ENCODE measurements at regions not wholly inside any gene's neighbourhood (a gene's known extent, or its start where the extent isn't known, plus 50 kb on each side); places are given as distances from the start of the nearest gene placed in this dataset.

DNA sequence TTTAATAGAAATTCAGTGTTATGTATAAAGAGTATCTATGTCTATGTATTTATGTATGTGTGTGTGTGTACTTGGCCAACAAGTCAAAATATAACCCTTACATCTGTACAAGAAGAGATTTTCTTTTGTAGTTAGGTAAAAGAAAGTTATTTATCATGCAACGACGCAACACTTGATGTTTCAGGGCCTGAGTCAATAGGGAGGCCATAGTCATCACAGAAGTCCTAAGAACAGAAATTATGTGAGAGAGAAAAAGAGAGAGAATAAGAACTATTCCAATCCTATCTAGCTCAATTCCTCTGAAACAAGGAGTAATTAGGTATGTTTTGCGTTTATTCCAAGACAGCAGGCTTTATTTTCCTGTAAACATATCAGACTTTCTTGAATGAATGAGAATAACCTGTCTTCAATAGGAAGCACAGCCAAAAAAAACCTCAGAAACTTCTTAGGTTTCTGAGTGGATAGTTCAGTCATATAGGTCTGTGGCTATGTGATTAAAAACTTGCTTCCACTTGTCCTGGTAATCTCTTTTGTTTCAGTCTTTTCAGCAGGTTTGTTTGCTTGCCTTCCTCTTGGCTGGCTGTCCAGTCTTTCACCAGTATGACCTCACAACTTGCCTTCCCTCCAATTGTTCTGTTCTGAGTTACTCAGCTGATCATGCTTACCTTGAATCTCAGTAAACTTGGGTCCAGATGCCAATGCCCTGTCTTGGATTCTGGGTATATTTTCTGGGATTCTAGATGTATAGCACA is 382.4 kb upstream of the GBE1 start:
- H3K36me3 ChIP-seq, result no peaks in the 10 kb centered on the region
- no peaks in the 10 kb centered on the region for H3K9me3 ChIP-seq
- no peaks in the 10 kb centered on the region for H3K4me1 ChIP-seq (ENCODE audit: control insufficient read depth in 1 of 2, low read depth in 2 of 2)
- H3K4me3 ChIP-seq, result no peak overlapping the region
- ATAC-seq (ENCODE audit: insufficient number of reproducible peaks, low FRiP score, low read depth) (no peak), DNase-seq (ENCODE audit: low spot score) (no peak)
- TF ChIP-seq, protein P1, sequence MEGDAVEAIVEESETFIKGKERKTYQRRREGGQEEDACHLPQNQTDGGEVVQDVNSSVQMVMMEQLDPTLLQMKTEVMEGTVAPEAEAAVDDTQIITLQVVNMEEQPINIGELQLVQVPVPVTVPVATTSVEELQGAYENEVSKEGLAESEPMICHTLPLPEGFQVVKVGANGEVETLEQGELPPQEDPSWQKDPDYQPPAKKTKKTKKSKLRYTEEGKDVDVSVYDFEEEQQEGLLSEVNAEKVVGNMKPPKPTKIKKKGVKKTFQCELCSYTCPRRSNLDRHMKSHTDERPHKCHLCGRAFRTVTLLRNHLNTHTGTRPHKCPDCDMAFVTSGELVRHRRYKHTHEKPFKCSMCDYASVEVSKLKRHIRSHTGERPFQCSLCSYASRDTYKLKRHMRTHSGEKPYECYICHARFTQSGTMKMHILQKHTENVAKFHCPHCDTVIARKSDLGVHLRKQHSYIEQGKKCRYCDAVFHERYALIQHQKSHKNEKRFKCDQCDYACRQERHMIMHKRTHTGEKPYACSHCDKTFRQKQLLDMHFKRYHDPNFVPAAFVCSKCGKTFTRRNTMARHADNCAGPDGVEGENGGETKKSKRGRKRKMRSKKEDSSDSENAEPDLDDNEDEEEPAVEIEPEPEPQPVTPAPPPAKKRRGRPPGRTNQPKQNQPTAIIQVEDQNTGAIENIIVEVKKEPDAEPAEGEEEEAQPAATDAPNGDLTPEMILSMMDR (IDR thresholded peaks at IDR 0.05), result no peak
- H3K27ac ChIP-seq, result no peak overlapping the region
- H3K27me3 ChIP-seq (replicated peaks; ENCODE audit: insufficient read depth), result no peaks in the 10 kb centered on the region

DNA sequence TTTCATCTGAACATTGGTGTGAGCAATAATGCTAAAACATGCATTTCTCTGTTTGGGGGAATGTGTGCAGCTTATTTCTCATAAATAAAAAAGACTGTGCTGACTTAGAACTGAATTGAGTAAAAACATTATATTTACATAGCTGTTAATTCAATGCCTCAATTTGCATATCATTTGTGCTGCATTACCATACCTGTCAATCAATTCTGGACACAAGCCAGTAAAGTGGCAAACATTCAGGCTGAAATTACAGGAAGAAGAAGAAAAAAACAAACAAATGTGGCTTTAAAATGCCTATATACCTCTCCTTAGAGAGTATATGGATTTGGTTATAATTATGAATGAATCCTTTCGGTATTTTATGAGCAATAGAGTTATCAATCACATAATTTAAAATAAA is 380.1 kb upstream of the GBE1 start:
- TF ChIP-seq, protein P1 (IDR thresholded peaks at IDR 0.05), result no peak
- Histone ChIP-seq H3K36me3 (no peaks in the 10 kb centered on the region), H3K27me3 (replicated peaks; ENCODE audit: insufficient read depth) (no peaks in the 10 kb centered on the region), H3K4me3 (no peak overlapping the region), H3K9me3 (no peaks in the 10 kb centered on the region), H3K4me1 (ENCODE audit: control insufficient read depth in 1 of 2, low read depth in 2 of 2) (no peaks in the 10 kb centered on the region), H3K27ac (no peak overlapping the region)
- DNase-seq (ENCODE audit: low spot score) (no peak), ATAC-seq (ENCODE audit: insufficient number of reproducible peaks, low FRiP score, low read depth) (no peak)

DNA sequence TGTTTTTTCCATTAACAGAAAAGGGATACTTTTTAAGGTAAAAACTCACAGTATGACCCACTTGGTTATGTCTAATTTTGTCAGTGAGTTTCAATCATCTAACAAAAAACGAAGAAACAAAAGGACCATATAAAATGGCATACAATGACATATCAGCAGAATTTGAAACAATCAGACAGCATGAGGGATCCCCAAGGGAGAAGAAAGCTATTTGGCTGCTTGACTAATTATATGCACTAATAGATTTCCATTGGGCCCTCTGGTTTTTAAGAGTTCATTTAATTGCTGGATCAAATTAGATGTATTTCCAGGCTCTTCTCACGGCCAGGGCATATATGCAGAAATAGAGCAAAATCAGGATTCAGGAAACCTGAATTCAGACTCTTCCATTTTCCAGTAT is 376.4 kb upstream of the GBE1 start:
- no peak for DNase-seq (ENCODE audit: low spot score)
- TF ChIP-seq, protein P1 (IDR thresholded peaks at IDR 0.05), result no peak
- H3K36me3 ChIP-seq, result no peaks in the 10 kb centered on the region

DNA sequence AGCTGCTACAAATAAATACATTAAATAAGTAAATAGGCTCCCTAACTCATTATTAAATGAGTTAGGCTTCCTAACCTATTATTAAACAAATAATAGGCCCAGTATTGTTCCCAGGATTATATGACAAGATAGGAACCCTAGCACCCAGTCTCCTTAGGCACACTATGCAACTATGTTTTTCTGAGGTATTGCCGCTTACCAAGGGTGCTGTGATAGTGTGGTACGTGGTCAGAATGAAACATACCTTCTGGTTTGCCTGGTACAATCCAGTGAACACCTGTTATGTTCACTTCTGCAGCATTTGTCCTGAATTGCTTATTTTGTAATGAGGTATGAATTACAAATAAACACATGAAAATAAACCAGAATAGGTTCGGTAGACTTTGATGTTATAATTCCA is 375.6 kb upstream of the GBE1 start:
- Histone ChIP-seq H3K36me3 (no peaks in the 10 kb centered on the region), H3K4me3 (no peak overlapping the region), H3K9me3 (no peaks in the 10 kb centered on the region), H3K4me1 (ENCODE audit: control insufficient read depth in 1 of 2, low read depth in 2 of 2) (no peaks in the 10 kb centered on the region), H3K27me3 (replicated peaks; ENCODE audit: insufficient read depth) (no peaks in the 10 kb centered on the region), H3K27ac (no peak overlapping the region)
- TF ChIP-seq, protein P1 (IDR thresholded peaks at IDR 0.05), result no peak
- DNase-seq (ENCODE audit: low spot score), result no peak
- ATAC-seq (ENCODE audit: insufficient number of reproducible peaks, low FRiP score, low read depth), result no peak

More for the DNA sequence above, 376.4 kb upstream of the GBE1 start:
- no peaks in the 10 kb centered on the region for H3K9me3 ChIP-seq
- H3K27me3 ChIP-seq (replicated peaks; ENCODE audit: insufficient read depth), result no peaks in the 10 kb centered on the region
- H3K4me3 ChIP-seq, result no peak overlapping the region
- no peaks in the 10 kb centered on the region for H3K4me1 ChIP-seq (ENCODE audit: control insufficient read depth in 1 of 2, low read depth in 2 of 2)
- H3K27ac ChIP-seq, result no peak overlapping the region
- no peak for ATAC-seq (ENCODE audit: insufficient number of reproducible peaks, low FRiP score, low read depth)

DNA sequence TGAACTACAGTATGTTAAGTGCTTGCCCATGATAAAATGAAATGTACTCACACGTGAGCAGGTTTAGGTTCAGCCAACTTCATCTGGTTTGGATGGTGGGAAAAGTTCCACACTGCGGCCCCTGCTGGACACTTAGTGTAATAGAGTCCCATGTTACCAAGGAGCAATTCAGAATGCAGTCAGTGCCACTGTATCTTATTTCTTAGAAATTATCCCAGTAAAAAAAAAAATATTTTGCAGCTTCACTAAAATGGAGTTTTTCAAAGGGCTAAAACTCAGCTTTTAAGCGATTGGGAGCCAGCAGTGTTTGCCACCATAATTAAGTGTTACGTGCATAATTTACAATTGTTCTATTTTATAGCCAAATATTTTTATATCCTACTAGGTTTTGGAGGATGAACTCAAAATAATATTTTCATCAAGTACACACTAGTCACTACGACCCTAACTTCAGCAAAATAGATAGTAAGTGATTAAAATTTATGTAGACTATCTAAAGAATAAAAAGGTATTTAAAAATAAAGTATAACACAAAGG is 371.7 kb upstream of the GBE1 start:
- no peaks in the 10 kb centered on the region for H3K4me1 ChIP-seq (ENCODE audit: control insufficient read depth in 1 of 2, low read depth in 2 of 2)
- no peaks in the 10 kb centered on the region for H3K36me3 ChIP-seq
- H3K27me3 ChIP-seq (replicated peaks; ENCODE audit: insufficient read depth), result no peaks in the 10 kb centered on the region
- ATAC-seq (ENCODE audit: insufficient number of reproducible peaks, low FRiP score, low read depth) (peak; percentile 70), DNase-seq (ENCODE audit: low spot score) (no peak)
- H3K9me3 ChIP-seq, result no peaks in the 10 kb centered on the region
- TF ChIP-seq, protein P1 (IDR thresholded peaks at IDR 0.05), result peak; percentile 86
- H3K4me3 ChIP-seq, result no peak overlapping the region
- H3K27ac ChIP-seq, result no peak overlapping the region

Data from thoracic aorta (tissue), 2 donors.